ENCODE measurements at regions not wholly inside any gene's neighbourhood (a gene's known extent, or its start where the extent isn't known, plus 50 kb on each side); places are given as distances from the start of the nearest gene placed in this dataset.
"Not testable (repeated sequence)": the region's sequence is repeated elsewhere in the genome, so short reads cannot be mapped to it uniquely, and the experiment has no call there.

GRCh38 chr12:72974954-72975555 lies 702.9 kb downstream of the TRHDE start:
- H3K27ac ChIP-seq = no peak overlapping the region
- no peak for TF ChIP-seq ZFX (IDR thresholded peaks at IDR 0.05; ENCODE audit: borderline replicate concordance)
- TF ChIP-seq, protein P1, sequence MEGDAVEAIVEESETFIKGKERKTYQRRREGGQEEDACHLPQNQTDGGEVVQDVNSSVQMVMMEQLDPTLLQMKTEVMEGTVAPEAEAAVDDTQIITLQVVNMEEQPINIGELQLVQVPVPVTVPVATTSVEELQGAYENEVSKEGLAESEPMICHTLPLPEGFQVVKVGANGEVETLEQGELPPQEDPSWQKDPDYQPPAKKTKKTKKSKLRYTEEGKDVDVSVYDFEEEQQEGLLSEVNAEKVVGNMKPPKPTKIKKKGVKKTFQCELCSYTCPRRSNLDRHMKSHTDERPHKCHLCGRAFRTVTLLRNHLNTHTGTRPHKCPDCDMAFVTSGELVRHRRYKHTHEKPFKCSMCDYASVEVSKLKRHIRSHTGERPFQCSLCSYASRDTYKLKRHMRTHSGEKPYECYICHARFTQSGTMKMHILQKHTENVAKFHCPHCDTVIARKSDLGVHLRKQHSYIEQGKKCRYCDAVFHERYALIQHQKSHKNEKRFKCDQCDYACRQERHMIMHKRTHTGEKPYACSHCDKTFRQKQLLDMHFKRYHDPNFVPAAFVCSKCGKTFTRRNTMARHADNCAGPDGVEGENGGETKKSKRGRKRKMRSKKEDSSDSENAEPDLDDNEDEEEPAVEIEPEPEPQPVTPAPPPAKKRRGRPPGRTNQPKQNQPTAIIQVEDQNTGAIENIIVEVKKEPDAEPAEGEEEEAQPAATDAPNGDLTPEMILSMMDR (IDR thresholded peaks at IDR 0.05) = no peak

DNA sequence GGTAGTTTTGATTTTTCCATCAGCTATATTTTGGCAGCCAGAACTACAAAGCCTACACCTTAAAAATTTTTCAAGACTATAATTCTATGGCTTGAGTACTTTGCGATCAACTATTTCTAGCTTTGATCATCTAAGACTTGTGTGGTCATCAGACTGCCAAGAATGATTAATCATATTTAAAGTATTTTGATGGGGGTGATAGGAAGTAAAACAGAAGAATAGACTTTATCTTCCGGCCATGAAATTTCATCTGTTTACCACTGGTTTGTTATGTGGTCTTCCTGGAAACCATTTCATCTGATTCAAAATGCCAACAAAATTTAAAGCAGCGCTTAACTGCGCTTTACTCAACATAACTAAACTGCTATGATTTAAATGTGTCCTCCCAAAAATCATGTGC lies 706.8 kb downstream of the TRHDE start:
- TF ChIP-seq ZFX (IDR thresholded peaks at IDR 0.05; ENCODE audit: borderline replicate concordance) = no peak
- H3K27ac ChIP-seq = no peak overlapping the region

DNA sequence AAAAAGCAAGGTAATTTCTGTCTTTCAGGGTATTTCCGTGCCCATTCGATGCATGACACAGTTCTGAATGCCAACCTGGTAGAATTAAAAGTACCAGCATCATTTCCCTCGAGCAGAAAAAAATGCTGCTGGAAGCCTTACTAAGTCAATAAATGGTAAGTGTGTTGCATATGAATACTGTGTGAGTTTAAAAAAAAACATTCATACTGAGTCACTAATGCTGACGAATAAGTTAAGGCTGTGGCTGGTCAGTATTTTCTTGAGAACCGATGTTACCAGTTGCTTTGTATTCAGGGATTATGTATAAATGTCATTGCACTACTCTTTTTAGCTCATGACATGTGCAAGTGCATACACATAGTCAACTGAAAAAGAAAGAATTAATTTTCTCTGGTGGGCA lies 710.2 kb downstream of the TRHDE start:
- TF ChIP-seq, protein P1 (IDR thresholded peaks at IDR 0.05) = no peak
- no peak for TF ChIP-seq ZFX (IDR thresholded peaks at IDR 0.05; ENCODE audit: borderline replicate concordance)
- H3K27ac ChIP-seq = no peak overlapping the region

DNA sequence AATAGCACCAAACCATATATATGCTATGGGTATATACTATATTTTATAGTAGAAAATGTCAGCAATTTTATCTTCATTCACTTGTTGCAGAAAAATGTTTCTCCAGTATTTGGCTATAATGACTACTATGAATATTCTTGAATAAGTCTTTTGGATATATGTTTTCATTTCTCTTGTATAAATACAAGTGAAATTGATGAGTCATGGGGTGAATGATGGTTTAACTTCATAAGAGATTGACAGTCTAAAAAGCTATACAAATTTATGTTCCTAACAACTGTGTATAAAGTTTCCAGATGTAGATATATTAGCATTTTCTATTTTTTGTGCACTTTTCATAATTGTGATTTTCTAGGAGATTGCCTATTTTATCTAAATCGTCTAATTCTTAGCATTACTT lies 714.8 kb downstream of the TRHDE start:
- TF ChIP-seq, protein P1 (IDR thresholded peaks at IDR 0.05) = no peak
- TF ChIP-seq ZFX (IDR thresholded peaks at IDR 0.05; ENCODE audit: borderline replicate concordance) = no peak
- no peak overlapping the region for H3K27ac ChIP-seq

DNA sequence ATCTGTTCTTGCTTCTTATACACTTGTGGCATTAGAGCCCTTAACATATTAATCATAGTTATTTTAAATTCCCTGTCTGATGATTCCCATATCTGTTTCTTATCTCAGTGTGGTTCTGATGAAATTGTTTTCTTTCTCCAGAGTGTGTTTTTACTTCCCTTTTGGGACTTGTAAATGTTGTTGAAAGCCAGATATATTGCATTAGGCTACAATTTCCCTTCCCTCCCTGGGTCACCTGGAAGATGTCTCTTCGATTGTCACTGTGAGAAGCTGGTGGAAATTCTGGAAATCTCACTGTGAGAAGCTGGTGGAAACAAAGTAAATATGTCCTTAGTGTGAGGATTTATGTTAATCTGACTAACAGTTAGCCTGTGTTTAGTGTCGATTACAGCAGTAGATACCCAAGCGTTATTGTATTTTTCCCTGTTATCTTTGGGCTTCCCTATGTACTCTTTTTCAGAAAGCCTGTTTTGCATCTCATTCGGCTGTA lies 717.3 kb downstream of the TRHDE start:
- TF ChIP-seq ZFX (IDR thresholded peaks at IDR 0.05; ENCODE audit: borderline replicate concordance) = no peak
- TF ChIP-seq, protein P1 (IDR thresholded peaks at IDR 0.05) = no peak
- no peak overlapping the region for H3K27ac ChIP-seq

GRCh38 chr12:72995029-72995428 lies 722.9 kb downstream of the TRHDE start:
- H3K27ac ChIP-seq = not testable (repeated sequence)

DNA sequence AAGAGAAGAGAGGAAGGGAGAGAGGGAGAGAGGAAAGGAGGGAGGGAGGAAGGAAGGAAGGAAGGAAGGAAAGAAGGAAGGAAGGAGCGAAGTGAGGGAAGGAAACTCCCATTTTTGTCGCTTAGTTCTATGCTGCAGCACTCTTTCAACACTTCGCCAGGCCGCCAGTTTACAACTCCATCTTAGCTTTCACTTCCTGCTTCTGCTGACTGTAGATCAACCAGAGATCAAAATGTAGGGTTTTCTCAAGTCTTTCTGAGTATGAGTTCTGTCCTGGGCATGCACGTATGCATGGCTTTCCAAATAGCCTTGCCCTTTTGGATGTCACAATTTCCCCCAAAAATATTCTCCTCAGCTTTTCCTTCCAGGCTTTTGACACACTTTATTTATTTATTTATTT lies 723.4 kb downstream of the TRHDE start:
- H3K27ac ChIP-seq = no peak overlapping the region
- TF ChIP-seq ZFX (IDR thresholded peaks at IDR 0.05; ENCODE audit: borderline replicate concordance) = no peak
- TF ChIP-seq, protein P1 (IDR thresholded peaks at IDR 0.05) = no peak

- H3K27ac ChIP-seq = not testable (repeated sequence)
These were observed 729.6 kb downstream of the TRHDE start for GRCh38 chr12:73001806-73002205.

- not testable (repeated sequence) for H3K27ac ChIP-seq
These were observed 730.3 kb downstream of the TRHDE start for GRCh38 chr12:73002504-73002903.

- H3K27ac ChIP-seq = not testable (repeated sequence)
These were observed 737.1 kb downstream of the TRHDE start for GRCh38 chr12:73009138-73009834.
